ENCODE measurements at regions not wholly inside any gene's neighbourhood (a gene's known extent, or its start where the extent isn't known, plus 50 kb on each side); places are given as distances from the start of the nearest gene placed in this dataset.
"Not testable (repeated sequence)": the region's sequence is repeated elsewhere in the genome, so short reads cannot be mapped to it uniquely, and the experiment has no call there.

GRCh38 chr4:128449251-128449650 lies 161.6 kb upstream of the PGRMC2 start:
- in situ Hi-C loops (cut with HindIII; ENCODE audit: low sequenced_read_pairs) = no loop called here
- DNase-seq (ENCODE audit: low spot score) = no peak

- in situ Hi-C loops (cut with HindIII; ENCODE audit: low sequenced_read_pairs) = no loop called here
- no peak for DNase-seq (ENCODE audit: low spot score)
These were observed 157.1 kb upstream of the PGRMC2 start for GRCh38 chr4:128444544-128445302.

- in situ Hi-C loops (cut with HindIII; ENCODE audit: low sequenced_read_pairs) = no loop called here
- no peak for DNase-seq (ENCODE audit: low spot score)
These were observed 153.3 kb upstream of the PGRMC2 start for GRCh38 chr4:128440923-128441322.

GRCh38 chr4:128437023-128437422 lies 149.4 kb upstream of the PGRMC2 start:
- in situ Hi-C loops (cut with HindIII; ENCODE audit: low sequenced_read_pairs); DNase-seq (ENCODE audit: low spot score): not testable (repeated sequence)

- in situ Hi-C loops (cut with HindIII; ENCODE audit: low sequenced_read_pairs) = not testable (repeated sequence)
These were observed 141.5 kb upstream of the PGRMC2 start for GRCh38 chr4:128429023-128429613.

GRCh38 chr4:128428397-128428796 lies 140.8 kb upstream of the PGRMC2 start:
- DNase-seq (ENCODE audit: low spot score) = no peak
- in situ Hi-C loops (cut with HindIII; ENCODE audit: low sequenced_read_pairs) = no loop called here

More at GRCh38 chr4:128429023-128429613, 141.5 kb upstream of the PGRMC2 start:
- DNase-seq (ENCODE audit: low spot score) = not testable (repeated sequence)

- in situ Hi-C loops (cut with HindIII; ENCODE audit: low sequenced_read_pairs) = no loop called here
- peak; percentile 3 for DNase-seq (ENCODE audit: low spot score)
These were observed 140.3 kb upstream of the PGRMC2 start for GRCh38 chr4:128427832-128428366.

GRCh38 chr4:128424527-128425497 lies 137.2 kb upstream of the PGRMC2 start:
- in situ Hi-C loops (cut with HindIII; ENCODE audit: low sequenced_read_pairs) = no loop called here
- DNase-seq (ENCODE audit: low spot score) = no peak

- DNase-seq (ENCODE audit: low spot score); in situ Hi-C loops (cut with HindIII; ENCODE audit: low sequenced_read_pairs): not testable (repeated sequence)
These were observed 134.7 kb upstream of the PGRMC2 start for GRCh38 chr4:128422296-128422695.

GRCh38 chr4:128416921-128417320 lies 129.3 kb upstream of the PGRMC2 start:
- in situ Hi-C loops (cut with HindIII; ENCODE audit: low sequenced_read_pairs) = no loop called here
- no peak for DNase-seq (ENCODE audit: low spot score)

- no peak for DNase-seq (ENCODE audit: low spot score)
- in situ Hi-C loops (cut with HindIII; ENCODE audit: low sequenced_read_pairs) = no loop called here
These were observed 122.4 kb upstream of the PGRMC2 start for GRCh38 chr4:128410037-128410436.

GRCh38 chr4:128403586-128403985 lies 116.0 kb upstream of the PGRMC2 start:
- in situ Hi-C loops (cut with HindIII; ENCODE audit: low sequenced_read_pairs) = no loop called here
- DNase-seq (ENCODE audit: low spot score) = no peak

GRCh38 chr4:128394778-128395177 lies 107.2 kb upstream of the PGRMC2 start:
- DNase-seq (ENCODE audit: low spot score) = no peak
- in situ Hi-C loops (cut with HindIII; ENCODE audit: low sequenced_read_pairs) = no loop called here

GRCh38 chr4:128393101-128393704 lies 105.6 kb upstream of the PGRMC2 start:
- DNase-seq (ENCODE audit: low spot score) = no peak

GRCh38 chr4:128390475-128390996 lies 102.9 kb upstream of the PGRMC2 start:
- in situ Hi-C loops (cut with HindIII; ENCODE audit: low sequenced_read_pairs) = no loop called here
- no peak for DNase-seq (ENCODE audit: low spot score)

More at GRCh38 chr4:128393101-128393704, 105.6 kb upstream of the PGRMC2 start:
- in situ Hi-C loops (cut with HindIII; ENCODE audit: low sequenced_read_pairs) = no loop called here

GRCh38 chr4:128388796-128389195 lies 101.2 kb upstream of the PGRMC2 start:
- in situ Hi-C loops (cut with HindIII; ENCODE audit: low sequenced_read_pairs) = no loop called here
- DNase-seq (ENCODE audit: low spot score) = no peak

- in situ Hi-C loops (cut with HindIII; ENCODE audit: low sequenced_read_pairs) = no loop called here
- DNase-seq (ENCODE audit: low spot score) = no peak
These were observed 100.7 kb upstream of the PGRMC2 start for GRCh38 chr4:128388352-128388630.

- in situ Hi-C loops (cut with HindIII; ENCODE audit: low sequenced_read_pairs) = no loop called here
- no peak for DNase-seq (ENCODE audit: low spot score)
These were observed 100.2 kb upstream of the PGRMC2 start for GRCh38 chr4:128387600-128388351.
